ENCODE measurements at regions not wholly inside any gene's neighbourhood (a gene's known extent, or its start where the extent isn't known, plus 50 kb on each side); places are given as distances from the start of the nearest gene placed in this dataset.

- DNase-seq (ENCODE audit: low spot score) = no peak
Observed at GRCh38 chr5:68534956-68535520, 319.5 kb downstream of the PIK3R1 start.

GRCh38 chr5:68538814-68539420, 323.4 kb downstream of the PIK3R1 start:
- no peak for DNase-seq (ENCODE audit: low spot score)

- DNase-seq (ENCODE audit: low spot score) = no peak
Observed at GRCh38 chr5:68540798-68541590, 325.4 kb downstream of the PIK3R1 start.

- no peak for DNase-seq (ENCODE audit: low spot score)
Observed at GRCh38 chr5:68542207-68542606, 326.7 kb downstream of the PIK3R1 start.

- DNase-seq (ENCODE audit: low spot score) = no peak
Observed at GRCh38 chr5:68543212-68543611, 327.7 kb downstream of the PIK3R1 start.

GRCh38 chr5:68544091-68544647, 328.6 kb downstream of the PIK3R1 start:
- no peak for DNase-seq (ENCODE audit: low spot score)

GRCh38 chr5:68544648-68545552, 329.3 kb downstream of the PIK3R1 start:
- DNase-seq (ENCODE audit: low spot score) = peak; percentile 5

- DNase-seq (ENCODE audit: low spot score) = no peak
Observed at GRCh38 chr5:68545636-68546295, 330.2 kb downstream of the PIK3R1 start.

- DNase-seq (ENCODE audit: low spot score) = no peak
Observed at GRCh38 chr5:68547056-68547455, 331.5 kb downstream of the PIK3R1 start.

GRCh38 chr5:68547622-68548021, 332.1 kb downstream of the PIK3R1 start:
- DNase-seq (ENCODE audit: low spot score) = no peak

GRCh38 chr5:68548959-68549676, 333.6 kb downstream of the PIK3R1 start:
- DNase-seq (ENCODE audit: low spot score) = peak; percentile 41

- no peak for DNase-seq (ENCODE audit: low spot score)
Observed at GRCh38 chr5:68550015-68550414, 334.5 kb downstream of the PIK3R1 start.

- no peak for DNase-seq (ENCODE audit: low spot score)
Observed at GRCh38 chr5:68551436-68551835, 335.9 kb downstream of the PIK3R1 start.

- no peak for DNase-seq (ENCODE audit: low spot score)
Observed at GRCh38 chr5:68554571-68555279, 339.2 kb downstream of the PIK3R1 start.

GRCh38 chr5:68555907-68556681, 340.5 kb downstream of the PIK3R1 start:
- no peak for DNase-seq (ENCODE audit: low spot score)

GRCh38 chr5:68557162-68557936, 341.8 kb downstream of the PIK3R1 start:
- DNase-seq (ENCODE audit: low spot score) = no peak

- DNase-seq (ENCODE audit: low spot score) = no peak
Observed at GRCh38 chr5:68562308-68562707, 346.8 kb downstream of the PIK3R1 start.

- peak; percentile 40 for DNase-seq (ENCODE audit: low spot score)
Observed at GRCh38 chr5:68565427-68565826, 349.9 kb downstream of the PIK3R1 start.

GRCh38 chr5:68576805-68577204, 361.2 kb downstream of the PIK3R1 start:
- no peak for DNase-seq (ENCODE audit: low spot score)
